Epidermal melanocyte (primary cell): ENCODE measurements at regions not wholly inside any gene's neighbourhood (a gene's known extent, or its start where the extent isn't known, plus 50 kb on each side); places are given as distances from the start of the nearest gene placed in this dataset.

Experiments used
- DNase-seq: peaks from one replicate; pipeline ENCODE4 v3.0.0; 2011; ENCODE audit warnings: low spot score; ENCODE audit not compliant: insufficient read length

DNA sequence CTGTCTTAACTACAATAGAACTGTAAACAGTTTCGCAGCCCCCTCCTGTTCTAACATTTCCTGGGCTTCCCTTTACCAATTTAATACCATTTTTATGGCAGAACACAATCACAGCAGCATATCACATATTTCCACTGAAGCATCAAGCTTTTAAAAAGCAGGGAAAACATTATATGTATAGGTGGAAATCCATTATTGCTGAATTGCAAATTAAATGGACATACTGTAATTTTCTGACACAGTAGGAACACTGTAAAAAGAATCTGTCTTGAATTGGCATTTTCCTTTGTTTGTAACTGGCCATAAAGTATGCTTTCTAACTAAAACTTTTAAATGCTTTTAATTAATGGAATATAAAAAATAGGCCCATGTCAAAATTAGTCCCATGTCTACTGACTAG lies 1385.8 kb downstream of the SI start:
- no peak for DNase-seq

DNA sequence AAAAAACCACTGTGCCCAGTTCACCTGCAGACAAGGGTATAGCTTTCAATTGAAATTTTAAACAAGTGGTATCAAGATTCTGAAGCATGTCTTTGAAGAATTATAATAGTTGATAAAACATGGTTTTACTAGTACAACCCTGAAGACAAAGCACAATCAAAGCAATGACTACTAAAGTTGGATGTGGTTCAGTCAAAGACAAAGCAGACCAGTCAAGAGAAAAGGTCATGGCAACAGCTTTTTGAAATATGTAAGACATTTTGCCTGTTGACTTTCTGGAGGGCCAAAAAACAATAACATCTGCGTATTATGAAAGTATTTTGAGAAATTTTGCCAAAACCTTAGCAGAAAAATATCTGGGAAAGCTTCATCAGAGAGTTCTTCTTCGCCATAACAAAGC lies 1393.6 kb downstream of the SI start:
- no peak for DNase-seq

DNA sequence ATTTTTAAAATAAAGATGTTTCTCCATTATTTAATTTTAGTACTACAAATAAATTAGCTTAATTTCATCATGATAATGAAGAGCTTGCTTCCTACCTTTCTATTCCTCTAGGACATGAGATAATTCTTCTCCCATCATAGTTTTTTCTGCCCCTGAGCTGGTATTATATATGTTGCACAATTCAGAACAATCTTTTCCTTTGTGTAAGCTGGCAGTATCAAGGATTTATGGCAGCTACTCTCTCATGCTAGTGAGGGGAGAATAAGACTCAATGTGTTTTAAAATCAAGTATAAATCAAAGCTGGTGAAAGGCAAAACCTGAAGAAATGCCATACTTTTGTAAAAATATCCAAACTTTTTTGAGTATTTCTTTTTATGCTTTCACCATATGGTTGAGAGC lies 1405.3 kb downstream of the SI start:
- no peak for DNase-seq

DNA sequence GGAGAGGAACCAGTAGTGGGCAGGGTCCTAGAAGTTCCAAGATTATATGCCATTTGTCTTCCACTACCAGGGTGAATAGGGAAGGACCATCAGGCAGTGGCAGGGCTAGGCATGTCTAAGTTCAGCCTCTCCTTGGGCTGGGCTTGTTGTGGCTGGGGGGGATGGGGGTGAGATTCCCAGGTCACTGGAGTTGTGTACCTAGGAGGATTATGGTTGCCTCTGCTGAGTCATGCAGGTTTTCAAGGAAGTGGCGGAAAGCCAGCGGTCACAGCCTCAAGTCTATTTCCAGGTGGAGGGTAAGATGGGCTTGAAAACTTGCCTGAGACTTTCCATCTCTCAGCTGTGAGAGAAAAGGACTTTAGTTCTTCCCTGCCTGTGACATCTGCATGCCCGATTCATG lies 1407.1 kb downstream of the SI start:
- no peak for DNase-seq

DNA sequence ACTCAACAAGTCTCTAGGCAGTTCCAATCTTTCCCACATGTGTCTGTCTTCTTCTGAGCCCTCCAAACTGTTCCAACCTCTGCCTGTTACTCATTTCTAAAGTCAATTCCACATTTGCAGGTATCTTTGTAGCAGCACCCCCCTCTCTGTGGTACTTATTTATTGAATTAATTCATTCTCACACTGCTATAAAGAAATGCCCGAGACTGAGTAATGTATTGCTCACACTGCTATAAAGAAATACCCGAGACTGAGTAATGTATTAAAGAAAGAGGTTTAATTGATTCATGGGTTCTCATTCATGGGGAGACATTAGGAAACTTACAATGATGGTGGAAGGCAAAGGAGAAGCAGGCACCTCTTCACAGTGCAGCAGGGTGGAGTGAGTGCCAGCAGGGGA lies 1413.8 kb downstream of the SI start:
- no peak for DNase-seq

DNA sequence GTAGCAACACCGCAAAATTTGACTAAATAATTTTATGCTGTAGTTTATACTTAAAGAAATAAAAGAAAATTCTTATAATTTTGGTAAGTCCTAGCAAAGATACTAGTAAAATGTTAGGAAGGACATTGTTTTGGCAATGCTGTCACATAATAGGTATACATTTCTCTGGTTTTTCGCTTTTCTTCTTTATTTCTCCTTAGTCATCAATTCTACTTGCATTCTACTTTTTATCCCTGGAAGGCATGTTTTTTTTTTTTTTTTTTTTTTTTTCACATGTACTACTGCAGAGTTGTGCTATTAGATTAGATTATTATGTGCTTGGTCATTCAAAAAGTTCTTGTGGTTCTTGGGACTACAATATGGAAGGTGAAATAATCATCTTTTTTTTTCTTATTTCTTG lies 1421.2 kb downstream of the SI start:
- no peak for DNase-seq

DNA sequence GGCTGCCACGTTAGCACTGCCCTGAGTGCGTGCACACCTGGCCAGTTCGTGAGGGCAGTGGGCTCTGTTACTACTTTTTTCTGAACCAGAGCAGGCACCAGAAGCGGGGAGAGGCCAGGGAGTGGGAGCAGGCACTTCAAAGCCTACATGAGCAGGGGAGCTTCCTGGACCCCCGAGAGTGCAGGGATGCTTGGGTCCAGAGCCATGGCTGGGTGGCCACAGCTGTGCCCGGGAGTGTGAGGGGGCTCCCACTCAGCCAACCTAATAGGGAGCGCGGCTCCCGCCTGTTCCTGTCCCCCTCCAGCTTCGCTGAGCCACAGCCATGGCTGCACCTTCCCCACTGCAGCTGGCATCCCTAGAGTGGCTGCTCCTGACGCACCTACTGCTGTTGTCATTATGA lies 1423.3 kb downstream of the SI start:
- no peak for DNase-seq

DNA sequence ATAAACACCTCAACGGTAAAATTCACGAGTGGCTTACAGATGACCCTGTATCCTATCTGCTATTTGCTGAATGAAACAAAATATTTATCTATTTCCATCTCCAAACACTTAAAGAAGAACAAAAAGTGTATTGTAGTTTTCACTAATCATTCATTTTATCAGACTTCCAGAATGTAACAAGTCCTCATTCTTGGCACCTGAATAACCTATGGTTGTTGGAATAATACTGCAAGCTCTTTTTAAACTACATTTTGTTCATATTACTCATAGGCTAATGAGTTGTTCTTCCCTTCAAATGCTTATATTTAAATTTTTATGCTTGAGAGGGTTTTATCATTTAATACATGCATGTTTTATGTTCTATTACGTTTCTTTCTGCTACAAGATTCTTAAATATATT lies 1434.1 kb downstream of the SI start:
- DNase-seq: no peak

DNA sequence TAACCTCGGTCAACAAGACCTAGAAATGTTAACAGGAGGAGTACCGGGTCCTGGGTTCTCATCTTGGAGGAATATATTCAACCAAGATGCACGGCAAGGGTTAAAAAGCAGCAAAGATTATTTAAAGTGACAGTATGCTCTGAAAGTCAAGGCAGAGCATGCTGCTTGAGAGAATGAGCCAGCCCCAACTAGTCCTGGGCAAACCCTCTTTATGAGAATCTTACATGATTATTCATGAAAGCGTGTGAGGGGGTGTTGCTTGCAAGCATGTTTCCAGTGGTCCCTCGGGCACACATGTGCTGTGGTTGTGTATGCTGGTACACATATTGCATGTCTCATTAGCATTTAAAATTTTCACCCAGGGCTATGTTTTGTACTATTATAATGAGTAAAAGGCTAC lies 1445.6 kb downstream of the SI start:
- no peak for DNase-seq

DNA sequence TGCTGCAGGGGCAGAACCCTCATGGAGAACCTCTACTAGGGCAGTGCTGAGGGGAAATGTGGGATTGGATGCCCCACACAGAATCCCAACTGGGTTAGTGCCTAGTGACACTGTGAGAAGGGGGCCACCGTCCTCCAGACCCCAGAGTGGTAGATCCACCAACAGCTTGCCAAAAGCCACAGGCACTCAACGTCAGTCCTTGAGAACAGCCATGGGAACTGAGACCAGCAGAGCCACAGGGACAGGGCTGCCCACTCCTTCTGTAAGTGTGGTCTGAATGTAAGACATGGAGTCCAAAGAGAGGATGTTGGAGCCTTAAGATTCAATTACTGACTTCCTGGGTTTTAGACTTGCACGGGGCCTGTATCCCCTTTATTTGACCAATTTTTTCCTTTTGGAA lies 1451.5 kb downstream of the SI start:
- no peak for DNase-seq

DNA sequence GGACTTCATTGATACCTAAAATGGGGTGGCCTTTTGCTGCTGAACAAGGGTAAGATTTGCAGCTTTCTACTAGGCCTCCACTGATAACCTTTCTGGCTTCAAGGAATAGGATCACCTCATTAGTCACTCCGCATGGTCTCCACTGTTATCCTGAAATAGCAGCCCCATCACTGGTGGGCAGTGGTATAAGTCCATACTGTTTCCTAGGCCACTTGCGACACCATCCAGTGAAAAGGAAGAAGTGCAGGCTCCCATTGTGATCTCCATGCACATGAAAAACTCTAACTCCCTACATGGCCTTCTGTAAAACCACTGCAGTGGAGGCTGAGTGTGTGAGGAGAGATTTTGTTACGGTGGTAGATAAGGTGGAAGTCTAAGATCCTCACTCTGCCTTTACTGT lies 1455.9 kb downstream of the SI start:
- DNase-seq: no peak

DNA sequence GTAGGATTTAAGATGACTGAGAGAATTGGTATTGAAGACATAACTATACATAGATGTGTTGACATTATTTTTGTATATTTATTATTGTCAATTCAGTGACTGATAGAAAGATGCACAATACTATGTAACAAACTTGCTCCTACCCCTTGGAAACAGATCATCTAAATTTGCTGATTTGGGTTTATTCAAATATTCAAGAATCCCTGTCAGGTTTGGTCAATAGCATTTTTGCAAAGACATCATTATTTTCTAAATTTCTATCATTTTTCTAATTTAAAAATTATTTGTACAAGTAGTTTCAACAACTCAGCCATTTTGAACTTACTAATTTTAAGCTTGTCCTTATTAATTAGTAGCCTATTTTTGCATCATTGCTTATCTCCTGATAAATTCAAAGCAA lies 1463.4 kb downstream of the SI start:
- DNase-seq: no peak

DNA sequence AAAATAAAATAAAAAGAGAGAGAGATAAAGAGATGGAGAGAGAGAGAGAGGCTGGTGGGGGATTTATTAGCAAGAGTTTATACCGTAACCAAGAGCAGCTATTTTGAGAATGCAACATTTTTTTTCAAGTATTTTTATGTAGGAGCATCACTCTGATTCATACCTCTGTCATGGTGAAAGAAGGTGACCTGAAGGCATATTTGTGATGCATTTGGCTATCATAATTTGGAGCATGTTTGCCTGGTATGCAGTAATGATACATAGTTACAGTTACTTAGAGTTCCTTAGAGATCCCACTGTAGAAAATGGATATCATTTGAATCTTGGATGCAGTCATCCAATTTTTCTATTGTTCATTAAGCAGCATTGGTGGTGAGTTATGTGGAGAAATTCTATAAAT lies 1472.4 kb downstream of the SI start:
- DNase-seq: no peak

DNA sequence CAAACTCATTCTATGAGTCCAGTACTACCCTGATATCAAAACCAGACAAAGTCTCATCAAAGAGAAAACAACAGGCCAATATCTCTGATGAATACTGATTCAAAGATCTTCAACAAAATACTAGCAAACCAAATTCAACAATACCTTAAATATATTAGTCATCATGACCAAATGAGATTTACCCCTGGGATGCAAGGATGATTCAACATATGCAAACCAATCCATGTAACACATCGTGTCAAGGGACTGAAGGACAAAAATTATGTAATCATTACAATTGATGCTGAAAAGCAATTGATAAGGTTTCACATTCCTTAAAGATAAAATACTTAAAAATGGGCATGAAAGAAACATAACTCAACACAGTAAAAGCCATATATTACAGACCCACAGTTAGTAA lies 1476.9 kb downstream of the SI start:
- DNase-seq: no peak

DNA sequence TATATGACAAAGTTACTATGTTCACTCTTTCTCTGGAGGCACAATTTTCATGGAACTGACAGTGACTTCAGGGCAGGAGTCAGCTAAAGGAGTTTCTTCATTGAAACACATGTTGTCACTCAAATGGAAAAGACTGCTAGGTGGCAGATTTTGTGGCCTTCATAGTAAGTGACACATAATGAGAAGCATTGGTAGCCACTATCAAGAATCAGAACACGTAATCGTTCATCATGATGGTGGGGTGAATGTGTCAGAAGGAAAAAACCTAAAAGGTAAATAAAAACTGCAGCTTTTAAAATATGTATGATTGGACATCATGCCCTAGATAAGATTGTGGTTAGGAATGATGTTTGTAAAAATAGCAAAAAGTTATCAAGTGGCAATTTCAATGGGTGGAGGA lies 1491.0 kb downstream of the SI start:
- no peak for DNase-seq

DNA sequence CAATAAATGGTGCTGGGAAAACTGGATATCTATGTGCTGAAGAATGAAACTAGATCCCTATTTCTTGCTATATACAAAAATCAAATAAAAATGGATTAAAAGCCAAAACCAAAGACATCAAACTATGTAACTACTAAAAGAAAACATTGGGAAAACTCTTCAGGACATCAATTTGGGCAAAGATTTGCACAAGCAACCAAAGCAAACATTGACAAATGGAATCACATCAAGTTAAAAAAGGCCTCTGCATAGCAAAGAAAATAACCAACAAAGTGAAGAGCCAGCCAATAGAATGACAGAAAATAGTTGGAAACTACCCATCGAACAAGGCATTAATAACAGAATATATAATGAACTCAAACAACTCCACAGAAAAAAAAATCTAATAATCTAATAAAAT lies 1495.3 kb downstream of the SI start:
- DNase-seq: no peak

DNA sequence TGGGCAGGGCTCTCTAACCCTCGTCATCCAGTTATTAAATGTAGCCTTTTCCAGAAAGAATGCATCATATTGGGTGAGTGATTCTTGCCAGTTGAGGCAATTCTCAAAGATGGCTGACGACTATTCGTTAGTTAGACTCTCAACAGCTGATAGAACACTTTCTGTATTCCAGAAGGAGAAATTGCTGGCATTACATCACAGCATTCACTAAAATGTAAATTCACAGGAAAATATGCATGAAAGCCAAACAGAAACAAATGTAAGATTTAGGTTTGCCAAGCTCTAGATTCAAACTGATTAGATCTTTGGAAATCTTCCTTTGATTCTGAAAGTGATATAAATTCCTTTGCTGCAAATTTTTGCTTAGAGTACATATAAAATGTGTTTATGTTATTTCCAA lies 1501.0 kb downstream of the SI start:
- no peak for DNase-seq

DNA sequence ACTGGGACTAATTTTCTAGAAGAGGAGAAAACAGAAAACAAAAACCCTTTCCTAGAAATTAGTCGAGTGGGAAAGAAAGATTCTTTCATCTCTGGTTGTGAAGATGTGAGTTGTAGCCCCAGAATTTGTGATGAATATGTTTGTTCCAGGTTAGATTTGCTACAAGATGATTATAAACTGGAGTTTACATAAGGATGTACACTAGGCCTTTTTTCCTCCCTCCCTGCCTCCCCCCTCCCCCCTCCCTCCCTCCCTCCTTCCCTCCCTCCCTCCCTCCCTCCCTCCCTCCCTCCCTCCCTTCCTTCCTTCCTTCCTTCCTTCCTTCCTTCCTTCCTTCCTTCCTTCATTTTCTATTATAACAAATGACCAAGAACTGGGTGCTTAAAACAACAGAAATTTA lies 1502.0 kb downstream of the SI start:
- no peak for DNase-seq

DNA sequence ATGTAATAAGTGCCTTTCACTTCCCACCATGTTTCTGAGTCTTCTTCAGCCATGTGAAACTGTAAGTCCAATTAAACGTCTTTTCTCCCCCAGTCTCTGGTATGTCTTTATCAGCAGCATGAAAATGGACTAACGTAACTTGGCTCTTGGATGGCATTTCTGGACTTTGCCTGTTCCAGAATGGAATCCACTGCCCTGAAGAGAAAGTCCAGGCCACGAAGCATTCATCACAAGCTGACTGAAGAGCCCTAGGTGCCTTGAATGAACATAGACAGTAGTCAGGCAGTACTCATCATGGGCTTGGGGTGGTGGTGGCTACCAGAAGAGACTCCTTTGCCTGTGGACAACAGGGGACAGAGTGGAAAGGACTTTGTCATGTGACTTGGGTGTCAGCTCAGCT lies 1505.0 kb downstream of the SI start:
- DNase-seq: no peak

DNA sequence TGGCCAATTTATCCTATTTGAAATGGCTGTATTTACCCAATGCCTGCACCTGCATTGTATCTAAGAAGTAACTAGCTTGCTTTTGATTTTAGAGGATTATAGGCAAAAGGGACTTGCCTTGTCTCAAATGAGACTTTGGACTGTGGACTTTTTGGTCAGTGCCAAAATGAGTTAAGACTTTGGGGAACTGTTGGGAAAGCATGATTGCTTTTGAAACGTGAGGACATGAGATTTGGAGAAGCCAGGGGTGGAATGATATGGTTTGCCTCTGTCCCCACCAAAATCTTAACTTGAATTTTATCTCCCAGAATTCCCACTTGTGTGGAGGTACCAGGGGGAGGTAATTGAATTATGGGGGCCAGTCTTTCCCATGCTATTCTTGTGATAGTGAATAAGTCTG lies 1505.4 kb downstream of the SI start:
- DNase-seq: no peak

DNA sequence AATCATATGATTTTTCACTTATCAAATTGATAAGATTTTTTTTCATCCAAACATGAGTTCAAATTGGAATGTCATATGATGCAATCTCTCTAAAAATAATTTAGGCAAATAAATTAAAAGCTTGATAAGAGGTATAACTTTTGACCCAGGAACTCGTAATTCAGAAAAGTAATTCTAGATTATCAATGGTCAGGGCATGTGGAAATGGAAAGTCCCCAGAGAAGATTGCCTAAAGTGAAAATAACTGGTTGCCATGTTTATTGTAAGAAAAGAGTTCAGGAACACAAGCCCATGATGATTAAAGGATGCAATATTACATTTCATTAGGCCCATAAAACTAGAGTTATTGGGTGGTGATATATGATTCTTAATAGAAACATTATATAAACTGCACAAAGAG lies 1514.8 kb downstream of the SI start:
- no peak for DNase-seq

DNA sequence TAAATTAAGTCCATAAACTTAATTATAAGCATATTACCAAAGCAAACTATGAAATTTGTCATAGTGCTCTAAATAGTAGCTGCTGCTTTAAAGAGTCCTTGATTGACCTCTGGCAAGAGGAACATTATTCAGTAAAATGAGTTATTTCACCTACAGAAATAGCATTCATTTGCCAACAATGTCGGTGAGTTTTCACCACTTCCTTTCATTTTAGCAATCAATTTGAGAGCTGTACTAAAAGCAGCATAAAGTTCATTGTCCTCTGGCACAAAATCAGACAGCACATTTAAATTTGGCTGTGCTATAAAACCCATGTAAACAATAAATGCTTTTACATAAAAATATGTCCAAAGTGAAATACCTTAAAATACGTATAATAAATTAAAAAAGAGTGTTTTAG lies 1515.7 kb downstream of the SI start:
- DNase-seq: no peak

DNA sequence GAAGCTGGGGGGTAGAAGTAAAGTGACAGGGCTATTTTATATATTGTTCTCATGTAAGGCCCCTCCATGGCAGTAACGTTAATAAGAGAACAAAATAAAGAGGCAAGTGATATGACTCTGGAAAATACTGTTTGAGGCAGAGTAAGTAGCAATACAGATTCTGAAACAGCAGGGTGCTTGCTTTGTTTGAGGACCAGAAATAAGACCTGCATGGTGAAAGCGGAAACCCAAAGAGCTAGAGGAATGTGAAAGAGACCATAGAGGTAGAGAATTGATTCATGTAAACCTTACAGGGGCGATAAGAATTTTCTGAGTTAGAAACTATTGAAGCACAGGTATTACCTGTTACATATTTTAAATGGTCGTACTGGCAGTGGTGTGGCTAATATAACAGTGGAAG lies 1517.1 kb downstream of the SI start:
- DNase-seq: no peak

DNA sequence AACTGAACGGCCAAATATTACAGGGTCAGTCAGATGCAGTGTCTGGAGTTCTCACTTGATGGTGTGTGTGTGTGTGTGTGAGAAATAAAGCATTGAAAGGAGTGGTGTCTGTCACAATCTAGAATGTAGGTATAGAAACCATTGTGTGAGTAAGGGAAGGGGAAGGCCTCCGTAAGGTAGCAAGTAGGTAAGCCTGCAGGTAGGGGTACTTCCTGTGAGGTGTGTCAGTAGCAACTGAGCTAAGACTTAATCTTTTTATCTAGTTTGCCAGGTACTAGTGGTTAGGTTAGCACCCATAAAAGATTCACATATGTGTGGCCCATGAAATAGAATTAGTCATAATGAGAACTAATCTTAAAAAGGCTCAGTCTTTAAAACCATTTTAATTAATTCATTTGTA lies 1517.8 kb downstream of the SI start:
- no peak for DNase-seq
